B cell (primary cell): ENCODE measurements at regions not wholly inside any gene's neighbourhood (a gene's known extent, or its start where the extent isn't known, plus 50 kb on each side); places are given as distances from the start of the nearest gene placed in this dataset.

ENCODE experiments used
- ATAC-seq: fragments of 200-7000 bp; cut with Tn5 transposase; one replicate; pipeline ENCODE4 v1.10.0; 2021; ENCODE audit warnings: low read depth, mild to moderate bottlenecking, moderate number of reproducible peaks, moderate library complexity
- CTCF ChIA-PET: fragments of 350-600 bp; sonication (Branson Sonifier 250); formaldehyde crosslinking; loops from one replicate; lab custom pipeline; 2021; ENCODE audit warnings: antibody characterized with exemption, inconsistent platforms; lab: Charles Lee
- POLR2A ChIA-PET: fragments of 350-600 bp; sonication (Branson Sonifier 250); formaldehyde crosslinking; loops from one replicate; lab custom pipeline; 2021; ENCODE audit warnings: antibody characterized with exemption; lab: Charles Lee
- DNase-seq: peaks from one replicate; pipeline ENCODE4 v3.0.0; 2013
- H2AFZ ChIP-seq: 2 replicates; pipeline ENCODE4 v1.6.1; 2012; ENCODE audit warnings: mild to moderate bottlenecking, low read depth, low read length; ENCODE audit not compliant: insufficient read depth, poor library complexity, severe bottlenecking
- H3K27ac ChIP-seq, 2 donors: 1 replicate in 1 of 2; 2 replicates in 1 of 2; pipeline ENCODE4 v1.5.1; 2012 to 2013; ENCODE audit warnings: low read length in 2 of 2, mild to moderate bottlenecking in 2 of 2, moderate library complexity in 1 of 2
- H3K27me3 ChIP-seq, 4 experiments: fragments of 200-600 bp in 1 of 4; sonication (generic) in 1 of 4; replicated peaks in 1 of 4; 1 replicate in 2 of 4; 2 replicates in 2 of 4; pipeline versions ENCODE4 v1.6.1 to v1.7.0; 2013 to 2016; ENCODE audit warnings: low read length in 3 of 4, mild to moderate bottlenecking in 2 of 4, mixed read lengths in 1 of 4, moderate library complexity in 1 of 4; ENCODE audit not compliant: insufficient read depth in 4 of 4, control insufficient read depth in 3 of 4; ENCODE audit errors: control extremely low read depth in 1 of 4
- H3K36me3 ChIP-seq, 2 experiments: replicated peaks in 1 of 2; 1 replicate in 1 of 2; 2 replicates in 1 of 2; pipeline versions ENCODE4 v1.6.1 to v1.7.1; 2013; ENCODE audit warnings: low read length in 1 of 2; ENCODE audit not compliant: insufficient read depth in 2 of 2, control insufficient read depth in 1 of 2; ENCODE audit errors: control extremely low read depth in 1 of 2, extremely low read depth in 1 of 2
- H3K4me1 ChIP-seq, 2 donors: fragments of 200-600 bp in 1 of 2; sonication (generic) in 1 of 2; 1 replicate in 1 of 2; 2 replicates in 1 of 2; pipeline versions ENCODE4 v1.5.1 to v1.6.1; 2013 to 2017; ENCODE audit warnings: low read length in 2 of 2; ENCODE audit not compliant: control insufficient read depth in 2 of 2, insufficient read depth in 2 of 2
- H3K4me2 ChIP-seq: replicated peaks from 2 replicates; pipeline ENCODE3; 2012; ENCODE audit warnings: mild to moderate bottlenecking, low read depth, low read length; ENCODE audit not compliant: poor library complexity, severe bottlenecking
- H3K4me3 ChIP-seq, 5 experiments: fragments of 200-600 bp in 1 of 5; sonication (generic) in 1 of 5; 1 replicate in 3 of 5; 2 replicates in 2 of 5; pipeline versions ENCODE4 v1.5.1 to v1.7.0; 2011 to 2016; ENCODE audit warnings: low read length in 4 of 5, mild to moderate bottlenecking in 4 of 5, low read depth in 2 of 5, control low read depth in 1 of 5, moderate library complexity in 1 of 5; ENCODE audit not compliant: insufficient read depth in 1 of 5; ENCODE audit errors: control extremely low read depth in 1 of 5, extremely low read depth in 1 of 5
- H3K79me2 ChIP-seq: fragments of 200-600 bp; sonication (generic); one replicate; pipeline ENCODE4 v1.6.0; 2016; ENCODE audit warnings: low read length; ENCODE audit not compliant: control insufficient read depth, insufficient read depth
- H3K9ac ChIP-seq: fragments of 200-600 bp; sonication (generic); 2 replicates; pipeline ENCODE4 v1.6.1; 2017; ENCODE audit warnings: mild to moderate bottlenecking, low read length, moderate library complexity
- H3K9me3 ChIP-seq, 3 donors: one replicate each; pipeline versions ENCODE4 v1.6.1 to v1.7.1; 2013; ENCODE audit warnings: low read length in 2 of 3; ENCODE audit not compliant: control insufficient read depth in 2 of 3, insufficient read depth in 1 of 3; ENCODE audit errors: control extremely low read depth in 1 of 3
- H4K20me1 ChIP-seq: 2 replicates; pipeline ENCODE4 v1.6.0; 2012; ENCODE audit warnings: mild to moderate bottlenecking, low read length; ENCODE audit not compliant: insufficient read depth, control insufficient read depth, poor library complexity, severe bottlenecking
- H3K27ac Mint-ChIP-seq: one replicate; pipeline ENCODE4 v1.8.0; 2021; ENCODE audit warnings: mixed read lengths
- H3K27me3 Mint-ChIP-seq: one replicate; pipeline ENCODE4 v1.8.0; 2021; ENCODE audit warnings: mixed read lengths
- H3K4me1 Mint-ChIP-seq: one replicate; pipeline ENCODE4 v1.8.0; 2021; ENCODE audit warnings: mixed read lengths
- H3K4me3 Mint-ChIP-seq: one replicate; pipeline ENCODE4 v1.8.0; 2021; ENCODE audit warnings: mixed read lengths
- H3K9me3 Mint-ChIP-seq: one replicate; pipeline ENCODE4 v1.8.0; 2022; ENCODE audit warnings: mixed read lengths; ENCODE audit not compliant: insufficient read depth
- CTCF ChIP-seq: fragments of 200-600 bp; IDR thresholded peaks from one replicate; pipeline ENCODE4 v1.8.0; 2022; ENCODE audit warnings: antibody characterized with exemption, mild to moderate bottlenecking
- EZH2 ChIP-seq: IDR thresholded peaks from 2 replicates; pipeline ENCODE4 v1.6.1; 2012; ENCODE audit warnings: borderline replicate concordance, low read depth, mild to moderate bottlenecking, moderate library complexity, low read length; ENCODE audit not compliant: insufficient read depth, poor library complexity, severe bottlenecking
- WGBS: methylation state at CpG from one replicate; pipeline ENCODE4 v1.1.5; 2013; ENCODE audit warnings: missing lambda C conversion rate; ENCODE audit not compliant: insufficient coverage; 5-methylcytosine and 5-hydroxymethylcytosine counted together
- intact Hi-C: fragments of 100-400 bp; cut with micrococcal nuclease; formaldehyde crosslinking; loops from one replicate; pipeline ENCODE4 v1.10.0; 2022

- ChIA-PET CTCF (no interaction called here), POLR2A (no interaction called here)
- Mint-ChIP-seq H3K4me1 (peaks cover 12% of the 10 kb centered on the region), H3K27ac (no peak overlapping the region), H3K9me3 (no peaks in the 10 kb centered on the region), H3K4me3 (no peak overlapping the region), H3K27me3 (peaks cover 38% of the 10 kb centered on the region)
- H3K9ac ChIP-seq: no peak overlapping the region
- H3K4me2 ChIP-seq: no peak overlapping the region
- H3K27ac ChIP-seq: no peak overlapping the region
- peaks cover 0 to 3% (median 0%) of the 10 kb centered on the region in 3 donors for H3K9me3 ChIP-seq
- WGBS: 80% methylated on average over 2 of the region's 4 CpGs
- DNase-seq (no peak), ATAC-seq (no peak)
- no peak for TF ChIP-seq EZH2
- TF ChIP-seq CTCF: no peak
- no peaks in the 10 kb centered on the region for H3K79me2 ChIP-seq
- peaks cover 8 to 9% of the 10 kb centered on the region in 2 donors for H3K4me1 ChIP-seq
- H3K4me3 ChIP-seq: no peak overlapping the region
- intact Hi-C loops: no loop called here
- H3K27me3 ChIP-seq: peaks cover 0 to 16% (median 1%) of the 10 kb centered on the region in 4 experiments
- no peaks in the 10 kb centered on the region for H4K20me1 ChIP-seq
- H2AFZ ChIP-seq: no peak overlapping the region
- H3K36me3 ChIP-seq: no peaks in the 10 kb centered on the region
Measured at GRCh38 chr1:199163267-199163666, 524.4 kb downstream of the PTPRC start.

GRCh38 chr1:199163670-199164069 is 524.8 kb downstream of the PTPRC start:
- no peaks in the 10 kb centered on the region for H3K36me3 ChIP-seq
- no peak overlapping the region for H2AFZ ChIP-seq
- H4K20me1 ChIP-seq: no peaks in the 10 kb centered on the region
- Mint-ChIP-seq H3K9me3 (no peaks in the 10 kb centered on the region), H3K27ac (no peak overlapping the region), H3K27me3 (peaks cover 34% of the 10 kb centered on the region), H3K4me1 (peaks cover 14% of the 10 kb centered on the region), H3K4me3 (no peak overlapping the region)
- no peak for DNase-seq
- no peak for ATAC-seq
- H3K4me2 ChIP-seq: no peak overlapping the region
- TF ChIP-seq CTCF (no peak), EZH2 (no peak)
- no peaks in the 10 kb centered on the region for H3K79me2 ChIP-seq
- H3K4me1 ChIP-seq: peaks cover 9 to 11% of the 10 kb centered on the region in 2 donors
- WGBS: no CpG with 5 or more reads among the region's 1 CpG
- no peak overlapping the region for H3K4me3 ChIP-seq
- POLR2A ChIA-PET: no interaction called here
- intact Hi-C loops: no loop called here
- peaks cover 0 to 3% (median 0%) of the 10 kb centered on the region in 3 donors for H3K9me3 ChIP-seq
- H3K9ac ChIP-seq: no peak overlapping the region
- CTCF ChIA-PET: no interaction called here
- H3K27ac ChIP-seq: no peak overlapping the region
- H3K27me3 ChIP-seq: peaks cover 0 to 16% (median 1%) of the 10 kb centered on the region in 4 experiments
